ENCODE measurements at regions not wholly inside any gene's neighbourhood (a gene's known extent, or its start where the extent isn't known, plus 50 kb on each side); places are given as distances from the start of the nearest gene placed in this dataset.

DNA sequence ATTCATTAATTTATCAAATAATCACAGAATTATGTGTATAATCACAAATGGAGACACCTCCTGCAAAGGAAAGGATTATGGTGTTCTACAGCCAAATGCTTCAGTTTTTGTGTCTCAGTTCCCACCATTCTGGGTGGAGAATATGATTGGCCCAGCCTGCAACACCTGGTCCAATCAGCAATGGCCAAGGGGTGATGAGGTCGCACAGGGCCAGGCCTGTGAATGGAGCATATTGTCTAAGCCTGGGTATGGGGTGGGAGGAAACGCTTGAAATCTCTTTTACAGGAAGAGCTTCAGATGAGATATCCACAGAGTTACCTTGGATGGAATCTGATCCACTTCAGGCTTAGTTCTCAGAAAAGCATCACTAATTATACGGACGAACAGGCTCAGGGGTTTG is 271.6 kb downstream of the DHX35 start:
- DNase-seq: no peak

DNA sequence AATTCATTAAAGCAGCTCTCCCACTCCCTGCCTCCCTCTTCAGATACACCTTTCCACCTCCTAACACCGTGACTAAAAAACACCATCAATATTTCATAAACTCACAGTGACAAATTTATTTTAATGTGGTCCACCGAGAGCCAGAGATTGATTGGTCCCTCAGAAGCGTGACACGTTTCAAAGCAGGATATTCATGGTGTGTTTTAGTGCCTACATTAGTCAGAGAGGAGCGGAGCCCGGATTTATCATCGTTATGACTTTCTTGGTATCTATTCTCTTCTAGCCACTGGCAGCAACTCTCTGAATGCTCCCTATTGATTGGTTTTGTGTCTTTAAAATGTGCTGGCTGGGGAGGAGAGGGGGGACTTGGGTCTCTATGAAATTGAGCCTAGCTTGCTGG is 265.3 kb downstream of the DHX35 start:
- DNase-seq: no peak

DNA sequence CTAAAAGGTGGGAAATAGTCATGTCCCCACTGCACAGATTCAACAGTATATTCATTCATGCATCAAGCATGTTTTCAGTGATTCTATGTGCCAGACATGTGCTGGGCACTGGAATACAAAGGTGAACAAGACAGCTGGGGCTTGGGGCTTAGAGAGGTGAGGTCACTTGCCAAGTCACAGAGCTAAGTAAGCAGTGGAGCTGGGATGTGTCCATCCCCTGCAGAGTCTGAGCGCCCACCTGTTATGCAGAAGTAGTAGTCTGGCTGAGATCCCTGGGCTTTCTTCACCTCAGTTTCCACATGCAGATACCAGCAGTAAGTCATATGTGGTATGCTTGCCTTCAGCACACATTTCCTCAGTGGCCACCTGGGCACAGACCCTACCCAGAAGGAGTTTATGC is 263.8 kb downstream of the DHX35 start:
- no peak for DNase-seq

DNA sequence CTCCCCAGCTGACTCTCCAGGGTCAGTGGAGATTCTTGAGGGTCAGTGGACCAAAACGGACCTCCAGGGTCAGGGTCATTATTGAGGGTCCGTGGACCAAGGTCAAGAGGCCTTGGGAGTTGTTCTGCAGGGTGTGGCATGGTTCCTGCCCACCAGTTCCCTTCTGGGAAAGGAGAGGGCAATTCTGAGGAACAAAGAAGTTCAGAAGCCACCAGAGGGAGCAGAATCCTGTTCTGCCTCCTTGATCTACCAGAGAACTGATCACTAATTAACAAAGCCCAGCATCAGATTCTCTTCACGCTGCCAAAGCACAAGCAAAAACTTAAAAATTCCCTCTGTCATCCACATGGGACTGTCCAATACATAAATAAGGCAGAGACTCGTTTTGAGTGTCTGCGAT is 263.4 kb downstream of the DHX35 start:
- DNase-seq: no peak

DNA sequence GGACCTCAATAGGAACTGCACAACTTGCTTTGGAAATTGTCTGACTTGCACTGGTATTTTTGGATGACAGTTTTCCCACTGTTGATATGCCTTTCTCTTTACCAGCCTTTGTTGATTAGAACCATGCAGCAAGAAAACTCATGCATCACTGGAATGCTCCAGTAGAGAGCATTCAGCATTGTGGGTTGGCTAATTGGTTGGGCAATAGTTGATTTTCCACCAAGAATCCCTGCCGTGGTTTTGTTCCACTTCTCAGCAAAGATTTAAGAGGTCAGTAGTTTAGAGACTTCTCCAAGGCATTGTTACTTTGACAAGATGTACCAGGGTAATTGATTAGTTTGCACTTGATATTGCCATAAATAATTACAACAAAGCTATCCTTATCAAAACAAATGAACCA is 260.0 kb downstream of the DHX35 start:
- no peak for DNase-seq

DNA sequence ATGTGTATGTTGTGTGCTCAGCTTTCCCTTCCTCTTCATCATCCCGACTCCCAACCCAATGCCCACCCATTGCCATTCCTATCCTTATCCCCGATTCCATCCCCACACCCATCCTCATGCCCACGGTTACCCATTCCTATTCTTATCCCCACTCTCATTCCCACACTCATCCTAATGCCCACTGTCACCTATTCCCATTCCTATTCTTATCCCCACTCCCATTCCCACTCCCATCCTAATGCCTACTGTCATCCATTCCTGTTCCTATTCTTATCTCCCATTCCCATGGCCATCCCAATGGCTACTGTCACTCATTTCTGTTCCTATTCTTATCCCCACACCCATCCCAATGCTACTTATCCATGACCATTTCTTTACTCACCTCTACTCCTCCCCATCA is 254.1 kb downstream of the DHX35 start:
- no peak for DNase-seq

DNA sequence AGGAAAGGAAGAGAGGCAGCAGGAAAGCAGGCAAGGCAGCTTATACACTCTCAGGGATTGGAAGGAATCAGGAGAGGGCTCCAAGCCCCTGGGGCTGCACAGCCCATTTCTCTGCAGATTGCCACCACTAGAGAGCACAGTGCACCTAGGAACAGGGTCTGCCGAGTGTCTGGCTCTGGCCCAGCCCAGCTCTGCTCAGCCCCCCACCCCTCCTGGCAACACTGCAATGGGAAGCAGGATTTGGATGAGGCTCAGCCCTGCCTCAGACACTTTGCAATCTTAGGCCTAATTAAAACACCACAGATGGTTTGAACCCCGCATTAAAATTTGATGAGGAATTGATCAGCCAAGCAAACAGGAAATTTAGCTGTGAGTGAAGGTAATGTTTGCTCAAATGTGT is 252.7 kb downstream of the DHX35 start:
- DNase-seq: no peak

DNA sequence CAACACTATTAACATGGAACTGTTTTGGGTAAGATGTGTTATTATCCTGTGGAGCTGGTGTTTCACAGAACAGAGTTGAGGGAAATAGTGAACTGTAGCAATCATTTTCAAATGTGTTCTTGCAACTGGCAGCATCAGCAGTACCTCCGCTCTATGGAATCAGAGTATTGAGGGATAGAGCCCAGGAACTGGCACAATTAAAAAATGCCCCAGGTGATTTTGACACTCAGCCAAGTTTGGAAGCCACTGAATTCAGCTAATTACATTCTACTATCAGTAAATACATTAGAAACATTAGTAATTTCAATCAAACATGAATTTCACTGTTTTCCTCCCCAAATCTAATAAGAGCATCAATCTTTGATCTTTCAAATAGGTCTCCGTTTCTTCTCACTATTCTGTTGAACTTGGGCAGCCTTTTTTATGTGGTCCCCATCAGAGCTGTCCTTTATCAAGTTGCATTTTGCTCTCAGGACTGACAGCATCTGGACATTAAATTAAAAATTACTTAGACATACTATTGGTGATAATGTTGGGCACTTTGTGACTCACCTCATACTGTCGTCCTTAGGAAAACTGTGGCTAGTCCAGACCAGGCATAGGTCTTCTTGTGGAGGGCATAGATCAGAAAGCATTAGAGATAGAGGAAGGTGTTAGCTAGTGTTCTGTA is 251.5 kb downstream of the DHX35 start:
- DNase-seq: no peak

DNA sequence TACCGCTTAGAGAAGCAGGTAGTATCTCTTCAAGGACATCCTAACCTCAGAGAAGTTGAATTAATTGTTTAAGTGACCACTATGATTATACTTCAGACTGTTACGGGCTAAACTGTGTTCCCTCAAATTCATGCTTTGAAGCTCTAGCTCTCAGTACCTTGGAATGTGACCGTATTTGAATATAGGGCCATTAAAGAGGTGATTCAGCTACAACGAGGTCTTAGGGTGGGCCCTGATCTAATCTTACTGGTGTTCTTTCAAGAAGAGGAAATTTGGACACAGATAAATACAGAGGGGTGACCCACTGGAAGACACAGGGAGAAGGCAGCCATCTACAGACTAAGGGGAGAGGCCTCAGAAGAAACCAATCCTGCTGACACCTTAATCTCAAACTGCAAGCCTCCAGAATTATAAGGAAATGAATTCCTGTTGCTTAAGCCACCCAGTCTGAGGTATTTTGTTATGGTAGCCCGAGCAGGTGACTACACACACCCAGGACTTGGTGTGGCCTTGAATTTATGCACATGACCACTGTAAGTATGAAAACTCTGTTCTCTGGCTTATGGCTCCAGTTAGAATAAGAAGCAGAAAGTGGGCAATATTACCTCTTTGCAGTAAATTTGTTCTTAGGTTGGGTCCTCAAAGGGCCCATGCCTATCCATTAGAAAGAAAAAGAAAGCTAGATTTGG is 249.1 kb downstream of the DHX35 start:
- DNase-seq: no peak

DNA sequence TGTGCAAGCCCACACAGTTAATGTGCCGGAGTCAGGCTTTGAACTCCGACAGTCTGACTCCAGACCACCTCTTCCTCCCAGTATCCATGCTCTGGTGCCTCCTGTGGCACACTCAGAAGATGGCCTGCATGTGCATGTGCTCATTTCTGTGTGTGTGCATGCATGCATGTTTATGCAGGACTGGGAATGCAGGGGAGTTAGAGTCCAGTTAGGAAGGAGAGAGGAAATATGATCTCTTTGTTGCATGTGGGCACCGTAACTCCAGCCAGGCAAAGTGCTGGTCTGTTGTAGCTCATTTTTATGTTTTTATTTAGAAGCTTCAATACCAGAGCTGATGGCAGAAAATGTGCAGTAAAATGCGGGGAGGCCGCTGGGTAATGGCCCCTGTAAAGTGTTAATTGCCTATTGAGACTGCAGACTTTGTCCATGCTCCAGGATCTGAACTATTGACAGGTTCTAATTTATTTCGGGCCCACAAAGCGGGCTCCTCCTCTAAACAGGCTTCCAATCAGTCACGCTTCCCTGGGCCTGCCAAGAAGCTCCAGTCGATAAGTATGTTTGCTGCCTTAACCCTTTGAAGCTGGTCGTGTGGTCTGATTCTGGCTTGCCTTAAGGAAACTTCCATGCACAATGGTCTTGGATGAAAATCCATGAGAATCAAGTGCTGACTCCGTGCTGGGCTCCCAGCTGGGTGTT is 248.3 kb downstream of the DHX35 start:
- no peak for DNase-seq

DNA sequence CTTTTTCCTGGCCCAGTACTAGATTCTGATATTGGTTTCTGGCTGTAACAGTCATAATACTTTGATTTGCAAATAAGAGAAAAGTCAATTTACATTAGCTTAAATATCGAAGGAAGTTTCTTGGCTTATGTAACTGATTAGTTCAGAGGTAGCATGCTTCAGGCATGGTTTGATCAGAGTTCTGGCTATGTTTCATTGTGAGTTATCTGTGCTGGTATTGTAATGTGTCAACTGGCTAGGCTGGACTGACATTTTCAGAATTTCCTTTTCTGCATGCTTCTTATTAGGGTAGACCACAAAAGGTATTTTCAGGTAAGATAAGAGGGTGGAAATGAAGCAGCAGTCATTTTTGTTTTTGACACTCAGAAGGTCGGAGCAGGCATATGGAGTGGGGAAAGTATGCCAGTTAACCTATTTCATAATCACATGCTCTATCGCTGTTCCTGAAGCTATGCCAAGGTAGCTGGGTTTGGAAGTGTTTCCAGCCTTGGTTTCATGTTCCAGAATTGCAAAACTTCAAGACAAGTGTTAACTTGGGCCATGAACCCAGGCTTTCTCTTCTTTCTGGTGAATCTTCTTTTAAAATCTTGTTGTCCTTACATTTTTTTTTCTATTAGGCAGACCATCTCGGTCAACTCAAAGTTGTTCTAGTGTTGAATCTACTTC is 244.9 kb downstream of the DHX35 start:
- no peak for DNase-seq

DNA sequence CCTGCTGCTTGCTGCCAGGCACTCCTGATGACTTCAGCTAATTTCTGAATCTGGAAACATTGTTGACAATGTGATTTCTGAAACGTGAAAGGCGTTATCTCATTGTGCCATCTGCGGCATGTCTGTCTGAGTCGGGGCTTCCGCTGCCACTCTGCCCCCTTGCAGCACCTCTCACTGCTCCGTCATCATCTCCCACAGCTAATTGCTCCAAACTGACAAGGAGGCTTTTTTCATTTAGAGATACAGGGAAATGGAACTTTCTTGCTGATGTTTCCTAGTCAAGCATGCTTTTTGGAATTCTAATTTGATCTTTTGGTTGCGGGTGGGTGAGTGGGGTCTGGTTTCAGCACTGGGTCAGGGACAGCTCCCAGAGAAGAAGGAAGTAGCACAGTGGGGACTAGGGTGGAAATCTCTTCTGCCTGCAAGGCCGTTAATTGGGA is 233.5 kb downstream of the DHX35 start:
- no peak for DNase-seq

DNA sequence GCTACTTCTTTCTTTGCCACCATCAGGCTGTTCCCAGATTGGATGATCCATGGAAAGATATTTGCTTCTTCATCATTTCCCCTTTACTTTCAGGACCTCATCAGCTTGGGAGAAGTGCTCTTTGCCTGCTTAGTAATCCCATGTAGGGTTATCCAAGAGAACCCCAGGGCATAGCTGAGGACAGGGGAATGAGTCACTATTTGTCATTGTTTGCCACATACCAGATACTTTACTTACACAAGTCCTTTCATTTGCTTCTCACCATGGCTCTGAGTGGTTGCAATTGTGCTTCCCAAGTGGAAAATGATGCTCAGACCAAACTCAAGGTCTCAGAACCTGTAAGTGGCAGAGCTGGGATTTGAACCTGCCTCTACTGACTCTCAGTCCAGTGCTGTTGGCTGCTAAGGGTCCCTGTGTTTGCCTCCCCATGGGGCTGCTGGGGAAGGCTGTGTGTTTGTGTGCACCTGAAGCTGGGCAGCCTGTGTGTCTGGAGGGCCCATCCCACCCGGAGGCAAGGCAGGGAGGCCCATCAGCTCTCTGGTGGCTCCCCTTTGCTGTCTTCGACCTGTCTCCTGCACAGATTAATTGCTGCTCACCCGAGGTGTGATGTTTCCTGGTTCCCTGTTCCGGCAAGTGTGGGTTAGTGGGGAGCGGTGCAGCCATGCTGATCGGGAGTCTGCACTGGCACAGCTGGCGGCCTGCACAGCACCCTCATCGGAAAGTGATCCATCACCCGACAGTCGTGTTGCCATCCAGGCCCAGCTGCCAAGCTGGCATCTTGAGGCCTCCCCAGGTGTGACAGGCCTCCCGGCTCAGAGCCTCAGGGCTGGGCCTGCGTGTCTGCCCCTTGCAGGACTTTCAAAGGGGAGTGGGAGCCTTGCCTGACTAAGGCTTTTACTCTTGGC is 228.8 kb downstream of the DHX35 start:
- DNase-seq: no peak

DNA sequence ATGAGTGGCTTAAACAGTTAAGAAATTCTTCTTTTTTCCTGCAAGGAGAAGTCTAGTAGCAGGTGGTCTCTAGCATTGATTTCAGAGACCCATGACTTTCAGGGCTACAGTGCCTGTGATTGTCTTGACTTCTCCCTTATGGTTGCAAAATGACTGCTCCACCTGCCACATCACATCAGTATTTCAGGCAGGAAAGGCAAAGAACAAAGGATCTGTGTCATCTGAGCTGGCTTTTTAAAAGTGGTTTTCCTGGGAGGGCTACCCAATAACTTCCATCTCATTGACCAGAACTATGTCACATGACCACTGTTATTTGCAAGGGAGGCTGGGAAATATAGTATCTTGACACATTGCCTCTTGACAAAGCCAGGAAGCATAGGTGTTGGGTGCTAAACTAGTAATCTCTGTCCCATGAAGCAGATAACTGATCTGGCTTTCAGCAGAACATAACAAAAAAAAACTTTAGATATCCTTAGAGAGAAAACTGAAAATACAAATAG is 226.2 kb downstream of the DHX35 start:
- DNase-seq: no peak

DNA sequence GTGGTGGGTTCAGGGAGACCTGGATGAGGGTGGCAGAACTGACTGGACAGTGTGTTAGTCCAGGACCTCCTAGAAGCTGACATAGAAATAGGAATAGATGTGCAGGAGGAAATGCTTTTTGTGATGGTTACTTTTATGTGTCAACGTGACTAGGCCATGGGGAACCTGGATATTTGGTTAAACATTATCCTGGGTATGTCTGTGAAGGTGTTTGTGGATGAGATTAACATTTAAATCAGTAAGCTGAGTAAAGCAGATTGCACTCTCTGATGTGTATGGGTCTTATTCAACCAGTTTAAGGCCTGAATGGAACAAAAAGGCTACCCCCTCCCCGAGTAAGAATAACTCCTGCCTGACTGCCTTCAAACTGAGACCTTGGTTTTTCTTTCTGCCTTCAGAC is 219.3 kb downstream of the DHX35 start:
- no peak for DNase-seq

DNA sequence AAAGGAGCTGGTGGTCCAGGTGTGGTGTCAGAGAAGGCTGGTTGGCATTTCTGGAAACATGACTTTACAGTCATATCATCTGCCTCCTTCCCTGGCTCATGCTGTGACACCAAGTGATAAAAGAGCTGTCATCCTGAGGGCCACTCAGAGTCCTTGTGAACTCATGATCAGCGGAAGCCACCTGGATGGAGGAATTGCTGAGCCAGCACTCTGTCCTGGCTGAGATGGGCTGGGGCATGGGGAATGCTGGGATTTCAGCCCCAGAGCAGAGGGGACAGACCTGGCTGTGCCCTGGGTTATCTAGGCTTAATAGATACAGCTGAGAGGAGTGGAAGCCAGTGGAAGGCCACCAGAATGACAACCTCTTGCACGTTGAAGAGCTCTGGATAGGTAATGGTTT is 214.3 kb downstream of the DHX35 start:
- DNase-seq: no peak

DNA sequence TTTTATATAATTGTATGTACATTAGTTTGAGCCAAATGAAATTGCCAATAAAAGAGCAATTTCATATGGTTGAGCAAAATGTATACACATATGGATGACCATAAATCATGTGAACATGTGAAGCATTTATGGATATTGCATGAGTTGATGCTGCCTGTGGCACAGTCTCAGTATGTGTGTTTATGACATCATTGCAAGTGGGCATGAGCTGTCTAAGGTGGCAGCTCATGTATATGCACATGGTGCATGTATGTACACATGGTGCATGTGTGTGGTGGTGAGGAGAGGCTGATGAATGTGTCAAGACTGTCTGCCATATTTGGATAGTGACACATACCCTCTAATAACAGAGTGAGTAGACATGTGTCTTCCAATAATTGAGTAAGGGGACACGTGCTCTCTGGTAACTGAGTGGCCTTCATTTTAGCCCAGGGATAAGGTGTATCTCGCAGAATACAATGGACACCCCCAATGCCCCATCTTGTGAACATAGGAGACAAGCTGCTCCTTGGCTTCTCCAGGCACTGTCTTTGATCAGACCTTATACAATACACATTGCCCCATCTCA is 208.8 kb downstream of the DHX35 start:
- DNase-seq: no peak

DNA sequence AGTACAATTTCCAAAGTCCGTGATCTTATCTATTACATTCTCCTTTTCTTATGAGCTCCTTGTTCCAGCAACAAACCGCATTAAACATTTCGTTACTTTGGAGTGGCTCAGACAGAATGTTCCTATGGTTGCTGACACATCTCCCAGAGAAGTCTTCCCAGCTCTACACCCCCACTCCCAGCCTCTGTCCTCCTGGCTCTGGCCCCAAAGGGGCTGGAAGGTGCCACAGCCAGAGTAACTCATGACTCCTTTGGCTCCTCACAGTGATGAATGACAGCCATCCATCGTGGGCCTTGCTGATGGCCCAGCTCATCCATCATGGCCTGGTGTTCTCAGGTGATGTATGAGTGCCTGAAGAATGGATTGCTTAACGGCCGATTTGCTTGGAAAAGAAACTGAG is 203.0 kb downstream of the DHX35 start:
- DNase-seq: no peak

DNA sequence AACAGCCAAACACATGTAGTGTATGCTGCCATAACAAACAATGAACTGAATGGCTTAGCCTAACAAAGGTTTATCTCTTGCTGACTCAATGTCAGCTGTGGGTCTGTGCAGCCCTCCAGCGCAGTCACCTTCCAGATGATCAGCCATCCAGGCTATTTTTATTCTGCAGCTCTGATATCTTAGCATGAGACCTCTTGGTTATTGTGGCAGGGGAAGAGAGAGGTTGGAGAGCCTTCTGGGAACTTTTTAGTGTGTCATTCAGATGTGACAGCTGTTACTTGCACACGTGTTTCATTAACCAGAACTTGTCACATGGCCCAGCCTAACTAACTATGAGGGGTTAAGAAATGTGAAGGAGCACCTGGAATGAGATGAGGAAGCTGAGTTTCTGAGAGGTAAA is 202.5 kb downstream of the DHX35 start:
- DNase-seq: no peak

DNA sequence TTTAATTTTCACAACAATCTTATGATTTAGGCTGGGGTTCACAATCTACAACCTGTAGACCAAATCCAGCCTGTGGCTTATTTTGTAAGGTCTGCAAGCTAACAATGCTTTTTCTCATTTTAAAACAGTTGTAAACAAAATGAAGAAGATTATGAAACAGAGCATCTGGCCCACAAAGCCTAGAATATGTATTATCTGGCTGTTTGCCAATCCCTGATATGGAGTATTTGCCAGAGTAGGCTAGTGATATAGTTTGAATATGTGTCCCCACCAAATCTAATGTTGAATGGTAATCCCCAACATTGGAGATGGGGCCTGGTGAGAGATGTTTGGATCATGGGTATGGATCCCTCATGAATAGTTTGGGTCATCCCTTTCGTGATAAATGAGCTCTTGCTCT is 201.8 kb downstream of the DHX35 start:
- no peak for DNase-seq

DNA sequence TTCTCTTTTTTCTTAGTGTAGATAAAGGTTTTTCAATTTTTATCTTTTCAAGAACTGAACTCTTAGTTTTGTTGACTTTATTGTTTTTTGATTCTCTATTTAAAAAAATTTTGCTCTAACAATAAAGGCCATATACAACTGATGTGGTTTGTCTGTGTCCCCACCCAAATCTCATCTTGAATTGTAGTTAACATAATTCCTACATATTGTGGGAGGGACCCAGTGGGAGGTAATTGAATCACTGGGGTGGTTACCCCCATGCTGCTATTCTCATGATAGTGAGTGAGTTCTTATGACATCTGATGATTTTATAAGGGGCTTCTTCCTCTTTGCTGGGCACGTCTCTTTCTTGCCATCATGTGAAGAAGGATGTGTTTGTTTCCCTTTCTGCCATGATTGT is 199.8 kb downstream of the DHX35 start:
- no peak for DNase-seq

DNA sequence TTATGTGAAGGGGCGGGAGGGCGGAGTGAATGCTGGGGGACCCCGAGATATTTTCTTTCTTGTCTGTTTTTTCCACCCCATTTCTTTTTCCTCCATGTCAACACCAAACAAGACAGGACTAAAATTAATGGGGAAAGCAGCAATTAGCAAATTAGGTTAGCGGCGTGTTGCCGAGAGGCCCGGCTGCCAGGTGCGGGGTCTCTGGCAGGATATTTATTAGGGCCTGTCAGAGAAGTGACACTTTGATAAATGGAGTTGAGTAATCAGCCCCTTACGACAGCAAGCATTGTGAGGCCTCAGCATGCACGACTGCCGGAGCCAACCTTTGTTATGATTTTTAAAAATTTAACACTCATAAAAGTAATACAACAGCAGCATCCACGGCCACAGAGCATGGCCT is 193.8 kb downstream of the DHX35 start:
- DNase-seq: no peak

Measured in CD4-positive, alpha-beta T cell treated with Interleukin-15 for 1 hour (primary cell).